Chondrocyte (in vitro differentiated cells): ENCODE measurements at regions not wholly inside any gene's neighbourhood (a gene's known extent, or its start where the extent isn't known, plus 50 kb on each side); places are given as distances from the start of the nearest gene placed in this dataset.

Source experiments
- DNase-seq: peaks from one replicate; pipeline ENCODE4 v3.0.0; 2021; ENCODE audit warnings: mixed read lengths, low spot score
- H3K27ac Mint-ChIP-seq: one replicate; pipeline ENCODE4 v1.8.0; 2021; ENCODE audit warnings: mild to moderate bottlenecking, moderate library complexity, mixed read lengths; ENCODE audit not compliant: unreplicated experiment
- H3K27me3 Mint-ChIP-seq: 2 replicates; pipeline ENCODE4 v1.8.0; 2021; ENCODE audit warnings: low read depth, mixed read lengths
- H3K36me3 Mint-ChIP-seq: 2 replicates; pipeline ENCODE4 v1.8.0; 2021; ENCODE audit warnings: low read depth, mixed read lengths
- H3K4me1 Mint-ChIP-seq: 2 replicates; pipeline ENCODE4 v1.8.0; 2021; ENCODE audit warnings: low read depth, mild to moderate bottlenecking, mixed read lengths
- H3K4me3 Mint-ChIP-seq: one replicate; pipeline ENCODE4 v1.8.0; 2021; ENCODE audit warnings: mild to moderate bottlenecking, moderate library complexity, mixed read lengths; ENCODE audit not compliant: unreplicated experiment
- H3K9me3 Mint-ChIP-seq: 2 replicates; pipeline ENCODE4 v1.8.0; 2021; ENCODE audit warnings: low read depth, mixed read lengths
- TF ChIP-seq, protein P1 (sequence below): fragments of 200-600 bp; sonication (generic); IDR thresholded peaks from 2 replicates; pipeline ENCODE4 v1.5.0; 2021; ENCODE audit warnings: antibody characterized with exemption, mild to moderate bottlenecking, moderate library complexity

- Mint-ChIP-seq H3K4me1 (peaks cover 2% of the 10 kb centered on the region), H3K36me3 (peaks cover 3% of the 10 kb centered on the region), H3K9me3 (peaks cover 4% of the 10 kb centered on the region), H3K27ac (no peak overlapping the region), H3K27me3 (no peaks in the 10 kb centered on the region), H3K4me3 (no peak overlapping the region)
- TF ChIP-seq, protein P1, sequence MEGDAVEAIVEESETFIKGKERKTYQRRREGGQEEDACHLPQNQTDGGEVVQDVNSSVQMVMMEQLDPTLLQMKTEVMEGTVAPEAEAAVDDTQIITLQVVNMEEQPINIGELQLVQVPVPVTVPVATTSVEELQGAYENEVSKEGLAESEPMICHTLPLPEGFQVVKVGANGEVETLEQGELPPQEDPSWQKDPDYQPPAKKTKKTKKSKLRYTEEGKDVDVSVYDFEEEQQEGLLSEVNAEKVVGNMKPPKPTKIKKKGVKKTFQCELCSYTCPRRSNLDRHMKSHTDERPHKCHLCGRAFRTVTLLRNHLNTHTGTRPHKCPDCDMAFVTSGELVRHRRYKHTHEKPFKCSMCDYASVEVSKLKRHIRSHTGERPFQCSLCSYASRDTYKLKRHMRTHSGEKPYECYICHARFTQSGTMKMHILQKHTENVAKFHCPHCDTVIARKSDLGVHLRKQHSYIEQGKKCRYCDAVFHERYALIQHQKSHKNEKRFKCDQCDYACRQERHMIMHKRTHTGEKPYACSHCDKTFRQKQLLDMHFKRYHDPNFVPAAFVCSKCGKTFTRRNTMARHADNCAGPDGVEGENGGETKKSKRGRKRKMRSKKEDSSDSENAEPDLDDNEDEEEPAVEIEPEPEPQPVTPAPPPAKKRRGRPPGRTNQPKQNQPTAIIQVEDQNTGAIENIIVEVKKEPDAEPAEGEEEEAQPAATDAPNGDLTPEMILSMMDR = no peak
- DNase-seq = no peak
Observed at GRCh38 chr4:187575706-187576105, 419.9 kb upstream of the ZFP42 start.

DNA sequence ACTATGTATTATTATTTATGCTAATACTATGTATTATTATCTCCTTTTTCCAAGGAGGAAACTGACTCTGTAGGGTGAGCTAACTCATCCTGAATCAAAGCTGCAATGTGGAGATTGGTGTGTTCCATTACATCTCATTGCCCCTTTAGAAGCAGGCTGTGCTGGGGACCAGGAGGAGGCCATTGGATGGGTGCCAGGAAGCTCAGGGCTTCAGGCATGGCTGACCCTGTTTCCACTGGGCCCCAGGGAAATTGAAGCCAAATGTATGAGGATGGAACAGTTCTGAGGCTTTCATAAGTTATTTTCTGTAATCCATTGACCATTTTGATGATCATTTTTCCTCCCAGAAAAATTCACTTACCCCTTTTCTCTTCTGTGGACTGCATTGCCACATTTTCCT lies 418.8 kb upstream of the ZFP42 start:
- H3K27me3 Mint-ChIP-seq = no peaks in the 10 kb centered on the region
- H3K4me1 Mint-ChIP-seq = no peaks in the 10 kb centered on the region
- TF ChIP-seq, protein P1 = no peak
- H3K36me3 Mint-ChIP-seq = peaks cover 3% of the 10 kb centered on the region
- H3K27ac Mint-ChIP-seq = no peak overlapping the region
- H3K4me3 Mint-ChIP-seq = no peak overlapping the region
- no peak for DNase-seq
- H3K9me3 Mint-ChIP-seq = peaks cover 4% of the 10 kb centered on the region

DNA sequence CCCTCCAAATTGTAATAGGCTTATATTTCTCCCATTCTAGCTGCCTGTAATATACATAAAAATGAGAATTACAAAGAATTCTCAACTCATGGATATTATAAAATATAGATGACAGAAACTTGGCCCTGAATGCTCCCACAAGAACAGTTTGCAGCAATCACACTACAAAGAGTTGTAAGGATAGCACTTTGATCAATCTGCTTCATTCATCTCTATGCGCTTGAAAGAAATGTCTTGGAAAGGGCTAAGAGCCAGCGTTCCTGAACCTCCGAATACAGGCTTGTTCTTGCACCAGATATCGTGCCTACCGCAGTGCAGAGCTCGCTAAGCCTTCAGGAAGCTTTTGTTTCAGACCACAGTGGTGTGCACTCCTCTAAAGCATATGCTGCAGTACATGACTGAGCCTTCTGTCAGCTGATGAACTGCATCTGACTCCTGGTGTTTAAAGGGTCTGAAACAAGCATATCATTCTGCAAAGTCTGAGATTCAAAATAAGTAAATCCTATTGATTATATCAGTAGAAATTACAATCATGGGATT lies 417.6 kb upstream of the ZFP42 start:
- H3K27me3 Mint-ChIP-seq = no peaks in the 10 kb centered on the region
- TF ChIP-seq, protein P1 = no peak
- DNase-seq = no peak
- H3K4me3 Mint-ChIP-seq = no peak overlapping the region
- no peak overlapping the region for H3K27ac Mint-ChIP-seq
- H3K9me3 Mint-ChIP-seq = peaks cover 4% of the 10 kb centered on the region
- H3K4me1 Mint-ChIP-seq = no peaks in the 10 kb centered on the region
- peaks cover 3% of the 10 kb centered on the region for H3K36me3 Mint-ChIP-seq

- no peak overlapping the region for H3K4me3 Mint-ChIP-seq
- H3K9me3 Mint-ChIP-seq = no peaks in the 10 kb centered on the region
- TF ChIP-seq, protein P1 = no peak
- H3K36me3 Mint-ChIP-seq = no peaks in the 10 kb centered on the region
- no peak overlapping the region for H3K27ac Mint-ChIP-seq
- DNase-seq = no peak
- peaks cover 14% of the 10 kb centered on the region for H3K4me1 Mint-ChIP-seq
- no peaks in the 10 kb centered on the region for H3K27me3 Mint-ChIP-seq
Observed at GRCh38 chr4:187586892-187587291, 408.7 kb upstream of the ZFP42 start.

DNA sequence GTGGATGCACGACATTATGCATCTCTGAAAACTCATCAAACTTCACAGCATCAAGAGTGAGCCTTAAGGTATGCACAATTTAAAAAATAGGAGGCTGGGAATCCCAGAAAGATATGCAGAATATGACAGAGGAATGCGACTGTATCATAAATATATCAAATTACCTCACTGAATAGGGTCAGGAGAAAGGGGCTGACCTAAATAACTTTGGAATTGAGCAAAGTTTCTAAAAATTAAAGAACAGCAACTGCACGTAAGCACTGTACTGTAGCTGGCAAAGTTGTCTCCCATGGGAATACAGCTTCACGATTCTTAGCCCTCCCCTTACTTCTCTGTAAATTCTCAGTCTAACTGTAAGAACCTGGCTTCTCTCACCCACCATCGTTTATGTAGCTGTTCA lies 397.4 kb upstream of the ZFP42 start:
- Mint-ChIP-seq H3K4me1 (peaks cover 44% of the 10 kb centered on the region), H3K27ac (peak overlapping the region; percentile 74)

More for the DNA sequence above, 397.4 kb upstream of the ZFP42 start:
- no peaks in the 10 kb centered on the region for H3K36me3 Mint-ChIP-seq
- no peaks in the 10 kb centered on the region for H3K9me3 Mint-ChIP-seq
- H3K4me3 Mint-ChIP-seq = no peak overlapping the region
- TF ChIP-seq, protein P1 = no peak
- no peak for DNase-seq
- no peaks in the 10 kb centered on the region for H3K27me3 Mint-ChIP-seq
